HEK293 (cell line): ENCODE measurements at regions not wholly inside any gene's neighbourhood (a gene's known extent, or its start where the extent isn't known, plus 50 kb on each side); places are given as distances from the start of the nearest gene placed in this dataset.

ENCODE experiments used
- GLI4 ChIP-seq: fragments of 450-650 bp; formaldehyde crosslinking; IDR thresholded peaks from 2 replicates; pipeline ENCODE4 v1.5.1; 2016; ENCODE audit warnings: missing biosample characterization, missing genetic modification characterization
- ZNF776 ChIP-seq: fragments of 450-650 bp; formaldehyde crosslinking; IDR thresholded peaks from 2 replicates; pipeline ENCODE4 v1.5.0; 2017; ENCODE audit warnings: missing biosample characterization, missing genetic modification characterization, borderline replicate concordance
- TF ChIP-seq, protein P1 (sequence below): fragments of 450-650 bp; formaldehyde crosslinking; IDR thresholded peaks from 2 replicates; pipeline ENCODE4 v1.5.1; 2016; ENCODE audit warnings: missing biosample characterization, missing genetic modification characterization
- TF ChIP-seq, protein P2 (sequence below): fragments of 450-650 bp; formaldehyde crosslinking; IDR thresholded peaks from 2 replicates; pipeline ENCODE4 v1.5.1; 2016; ENCODE audit warnings: missing biosample characterization, missing genetic modification characterization, borderline replicate concordance

DNA sequence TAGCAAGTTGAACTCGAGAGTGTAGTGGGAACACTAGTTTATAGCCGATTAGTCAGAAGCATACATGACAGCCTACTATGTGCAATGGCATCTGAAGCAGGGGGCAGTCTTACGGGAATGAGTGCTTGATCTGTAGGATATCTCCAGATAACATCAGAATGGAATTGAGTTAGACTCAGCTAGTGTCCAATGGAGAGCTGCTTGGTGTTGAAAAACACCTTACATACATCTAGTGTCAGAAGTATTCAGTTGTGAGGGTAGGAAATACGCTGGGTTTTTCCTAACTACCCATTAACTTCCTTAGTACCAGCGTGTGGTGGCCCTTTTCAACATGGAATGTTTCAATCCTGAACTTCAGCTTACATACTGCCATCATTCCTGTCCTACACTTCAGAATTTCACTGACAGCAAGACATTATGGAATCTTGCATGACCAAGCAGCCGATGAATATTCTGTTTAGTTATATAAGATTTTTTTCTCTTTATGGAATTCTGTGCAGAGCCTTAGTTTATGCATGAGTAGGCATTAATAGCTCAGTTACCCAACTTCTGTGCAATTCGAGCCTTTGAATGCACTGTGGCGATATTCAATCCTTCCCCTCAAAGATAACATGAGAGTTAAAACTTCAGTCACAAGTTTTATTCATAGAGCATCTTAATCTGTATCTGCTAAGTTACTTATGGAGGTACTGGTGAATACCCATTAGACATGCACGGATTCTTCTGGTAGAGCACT, 218.6 kb upstream of the MOCS1 start:
- TF ChIP-seq ZNF776 (no peak), GLI4 (tag by site-specific recombination) (no peak)
- TF ChIP-seq, protein P1, sequence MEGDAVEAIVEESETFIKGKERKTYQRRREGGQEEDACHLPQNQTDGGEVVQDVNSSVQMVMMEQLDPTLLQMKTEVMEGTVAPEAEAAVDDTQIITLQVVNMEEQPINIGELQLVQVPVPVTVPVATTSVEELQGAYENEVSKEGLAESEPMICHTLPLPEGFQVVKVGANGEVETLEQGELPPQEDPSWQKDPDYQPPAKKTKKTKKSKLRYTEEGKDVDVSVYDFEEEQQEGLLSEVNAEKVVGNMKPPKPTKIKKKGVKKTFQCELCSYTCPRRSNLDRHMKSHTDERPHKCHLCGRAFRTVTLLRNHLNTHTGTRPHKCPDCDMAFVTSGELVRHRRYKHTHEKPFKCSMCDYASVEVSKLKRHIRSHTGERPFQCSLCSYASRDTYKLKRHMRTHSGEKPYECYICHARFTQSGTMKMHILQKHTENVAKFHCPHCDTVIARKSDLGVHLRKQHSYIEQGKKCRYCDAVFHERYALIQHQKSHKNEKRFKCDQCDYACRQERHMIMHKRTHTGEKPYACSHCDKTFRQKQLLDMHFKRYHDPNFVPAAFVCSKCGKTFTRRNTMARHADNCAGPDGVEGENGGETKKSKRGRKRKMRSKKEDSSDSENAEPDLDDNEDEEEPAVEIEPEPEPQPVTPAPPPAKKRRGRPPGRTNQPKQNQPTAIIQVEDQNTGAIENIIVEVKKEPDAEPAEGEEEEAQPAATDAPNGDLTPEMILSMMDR (tag by site-specific recombination), result no peak
- TF ChIP-seq, protein P2, sequence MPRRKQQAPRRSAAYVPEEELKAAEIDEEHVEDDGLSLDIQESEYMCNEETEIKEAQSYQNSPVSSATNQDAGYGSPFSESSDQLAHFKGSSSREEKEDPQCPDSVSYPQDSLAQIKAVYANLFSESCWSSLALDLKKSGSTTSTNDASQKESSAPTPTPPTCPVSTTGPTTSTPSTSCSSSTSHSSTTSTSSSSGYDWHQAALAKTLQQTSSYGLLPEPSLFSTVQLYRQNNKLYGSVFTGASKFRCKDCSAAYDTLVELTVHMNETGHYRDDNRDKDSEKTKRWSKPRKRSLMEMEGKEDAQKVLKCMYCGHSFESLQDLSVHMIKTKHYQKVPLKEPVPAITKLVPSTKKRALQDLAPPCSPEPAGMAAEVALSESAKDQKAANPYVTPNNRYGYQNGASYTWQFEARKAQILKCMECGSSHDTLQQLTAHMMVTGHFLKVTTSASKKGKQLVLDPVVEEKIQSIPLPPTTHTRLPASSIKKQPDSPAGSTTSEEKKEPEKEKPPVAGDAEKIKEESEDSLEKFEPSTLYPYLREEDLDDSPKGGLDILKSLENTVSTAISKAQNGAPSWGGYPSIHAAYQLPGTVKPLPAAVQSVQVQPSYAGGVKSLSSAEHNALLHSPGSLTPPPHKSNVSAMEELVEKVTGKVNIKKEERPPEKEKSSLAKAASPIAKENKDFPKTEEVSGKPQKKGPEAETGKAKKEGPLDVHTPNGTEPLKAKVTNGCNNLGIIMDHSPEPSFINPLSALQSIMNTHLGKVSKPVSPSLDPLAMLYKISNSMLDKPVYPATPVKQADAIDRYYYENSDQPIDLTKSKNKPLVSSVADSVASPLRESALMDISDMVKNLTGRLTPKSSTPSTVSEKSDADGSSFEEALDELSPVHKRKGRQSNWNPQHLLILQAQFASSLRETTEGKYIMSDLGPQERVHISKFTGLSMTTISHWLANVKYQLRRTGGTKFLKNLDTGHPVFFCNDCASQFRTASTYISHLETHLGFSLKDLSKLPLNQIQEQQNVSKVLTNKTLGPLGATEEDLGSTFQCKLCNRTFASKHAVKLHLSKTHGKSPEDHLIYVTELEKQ (tag by site-specific recombination), result no peak
